GM18502 (cell line): ENCODE measurements at regions not wholly inside any gene's neighbourhood (a gene's known extent, or its start where the extent isn't known, plus 50 kb on each side); places are given as distances from the start of the nearest gene placed in this dataset.
"Not testable (repeated sequence)": the region's sequence is repeated elsewhere in the genome, so short reads cannot be mapped to it uniquely, and the experiment has no call there.

Source experiments
- ATAC-seq: cut with Tn5 transposase; IDR thresholded peaks from one replicate; pipeline ENCODE4 v1.9.1; 2021; ENCODE audit warnings: mild to moderate bottlenecking; ENCODE audit not compliant: unreplicated experiment, poor library complexity

DNA sequence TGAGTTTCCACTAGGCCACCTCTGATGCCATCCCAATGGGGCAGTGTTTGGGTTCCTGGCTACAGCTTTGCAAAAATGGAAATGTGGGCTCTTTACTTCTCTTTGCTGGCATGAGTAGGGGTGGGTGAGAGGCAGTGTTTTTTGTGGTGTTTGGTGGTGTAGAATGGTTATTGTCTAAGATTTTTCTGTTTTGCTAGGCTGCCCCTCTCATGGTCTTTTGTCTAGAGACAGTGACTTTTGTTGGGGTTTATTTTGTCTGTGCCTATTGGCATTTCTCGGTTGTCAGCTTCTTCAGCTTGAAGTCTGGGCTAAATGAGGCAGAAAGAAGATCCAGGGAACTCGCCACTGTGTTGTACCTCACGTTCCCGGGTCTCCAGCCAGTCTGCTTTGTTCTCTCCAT lies 112.1 kb downstream of the CENPF start:
- ATAC-seq, result no peak

GRCh38 chr1:214717351-214717750 lies 114.4 kb downstream of the CENPF start:
- no peak for ATAC-seq

DNA sequence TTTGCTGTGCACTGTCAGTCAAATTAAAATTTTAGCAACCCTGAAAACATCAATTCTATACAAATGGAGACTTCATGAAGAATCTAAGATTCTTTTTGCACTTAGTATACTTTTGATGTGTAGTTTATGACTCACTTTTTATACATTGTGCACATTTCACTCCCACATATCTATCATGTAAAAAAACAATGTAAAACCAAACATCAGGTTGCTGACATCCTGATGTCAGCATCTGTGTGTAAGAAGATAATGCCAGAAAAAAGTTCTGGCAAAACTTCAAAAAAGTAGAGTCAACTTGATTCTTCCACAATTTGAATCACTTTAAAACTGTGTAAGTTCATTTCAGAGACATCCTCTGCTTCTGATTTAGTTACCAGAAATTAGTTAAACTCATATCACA lies 115.7 kb downstream of the CENPF start:
- no peak for ATAC-seq

DNA sequence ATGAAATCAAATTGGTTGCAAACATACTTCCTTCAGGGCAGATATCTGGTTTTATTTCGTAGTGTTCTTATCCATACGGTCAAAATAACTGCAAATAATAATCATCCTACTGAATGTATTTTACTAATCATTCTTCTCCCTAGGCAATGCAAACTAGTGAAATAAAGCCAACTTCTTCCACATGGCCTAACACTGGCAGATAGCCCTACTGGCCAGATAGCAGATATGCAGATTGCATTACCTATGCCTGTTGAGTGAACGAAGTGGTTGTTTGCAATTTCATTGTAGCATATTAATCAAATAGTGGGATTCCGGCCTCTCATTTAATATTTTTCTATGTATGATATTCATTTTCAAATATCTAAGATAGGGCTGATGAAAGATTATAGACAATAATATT lies 116.2 kb downstream of the CENPF start:
- no peak for ATAC-seq

DNA sequence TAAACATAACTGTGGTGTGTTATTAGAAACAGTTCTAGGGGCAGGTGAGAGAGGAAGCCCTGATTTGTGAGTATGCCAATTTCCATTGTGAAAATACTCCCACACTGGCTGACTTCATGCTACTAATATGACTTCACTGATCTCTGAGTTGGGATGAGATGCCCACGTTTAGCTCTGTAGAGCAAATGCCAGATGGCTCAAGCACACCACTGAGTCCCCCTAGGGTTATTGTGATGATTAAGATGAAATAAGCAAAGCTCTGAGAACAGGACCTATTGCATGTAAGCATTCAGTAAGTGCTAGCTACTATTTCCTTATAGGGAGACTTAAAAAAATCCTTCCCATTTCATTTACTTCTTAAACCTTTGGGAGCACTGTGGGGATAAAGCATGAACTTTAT lies 117.6 kb downstream of the CENPF start:
- no peak for ATAC-seq

GRCh38 chr1:214727274-214727673 lies 124.3 kb downstream of the CENPF start:
- ATAC-seq, result no peak

GRCh38 chr1:214739621-214740238 lies 136.7 kb downstream of the CENPF start:
- ATAC-seq, result no peak

- no peak for ATAC-seq
Observed at GRCh38 chr1:214740471-214740870, 137.5 kb downstream of the CENPF start.

DNA sequence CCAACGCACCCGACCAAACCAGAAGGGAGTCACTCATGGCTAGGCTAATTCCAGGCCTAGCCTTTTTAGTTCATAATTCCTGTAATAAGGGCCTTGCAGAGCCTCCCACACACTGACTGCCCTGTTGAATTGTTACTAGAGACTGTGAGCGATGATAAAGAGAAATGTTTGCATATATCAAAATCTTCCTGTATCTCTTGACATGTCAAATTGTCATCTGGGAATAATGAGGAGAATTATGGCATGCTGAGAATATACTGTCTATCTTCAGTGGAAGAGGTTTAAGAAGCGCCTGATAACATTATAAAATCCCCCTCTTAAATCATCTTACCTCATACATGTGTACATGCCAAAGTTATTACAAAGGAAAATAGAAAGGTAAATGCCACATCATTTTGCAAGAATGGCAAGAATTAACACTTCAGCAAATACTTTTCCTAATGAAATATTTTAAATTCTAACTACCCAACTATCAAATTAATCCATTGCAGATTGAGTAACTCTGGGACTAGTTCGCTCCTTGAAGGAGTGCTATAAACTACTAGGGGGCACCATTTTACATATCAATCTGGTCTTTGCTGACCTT lies 144.1 kb downstream of the CENPF start:
- ATAC-seq, result no peak

DNA sequence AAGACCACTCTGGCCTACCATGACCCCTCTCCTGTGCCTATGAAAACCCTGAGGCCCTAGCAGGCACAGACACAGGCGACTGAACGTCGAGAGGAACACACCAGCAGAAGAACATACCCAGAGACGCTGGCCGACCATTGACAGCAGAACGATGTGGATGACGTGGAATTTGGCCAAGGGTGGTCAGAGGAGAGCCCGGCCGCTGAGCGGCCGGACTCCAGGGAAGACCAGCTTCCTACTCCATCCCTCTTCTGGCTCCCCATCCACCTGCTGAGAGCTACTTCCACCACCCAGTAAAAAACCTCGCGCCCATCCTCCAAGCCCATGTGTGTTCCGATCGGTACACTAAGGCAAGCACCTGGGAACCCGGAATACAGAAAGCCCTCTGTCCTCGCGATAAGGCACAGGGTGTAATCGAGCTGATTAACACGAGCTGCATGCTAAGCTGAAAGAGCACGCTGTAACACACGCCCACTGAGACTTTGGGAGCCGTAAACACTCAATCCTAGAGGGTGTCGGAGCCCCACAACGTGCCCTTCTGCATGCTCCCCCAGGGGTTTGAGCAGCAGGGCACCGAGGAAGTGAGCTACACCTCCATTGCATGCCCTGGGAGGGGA lies 150.3 kb downstream of the CENPF start:
- no peak for ATAC-seq

- ATAC-seq, result no peak
Observed at GRCh38 chr1:214761030-214761429, 158.0 kb downstream of the CENPF start.

DNA sequence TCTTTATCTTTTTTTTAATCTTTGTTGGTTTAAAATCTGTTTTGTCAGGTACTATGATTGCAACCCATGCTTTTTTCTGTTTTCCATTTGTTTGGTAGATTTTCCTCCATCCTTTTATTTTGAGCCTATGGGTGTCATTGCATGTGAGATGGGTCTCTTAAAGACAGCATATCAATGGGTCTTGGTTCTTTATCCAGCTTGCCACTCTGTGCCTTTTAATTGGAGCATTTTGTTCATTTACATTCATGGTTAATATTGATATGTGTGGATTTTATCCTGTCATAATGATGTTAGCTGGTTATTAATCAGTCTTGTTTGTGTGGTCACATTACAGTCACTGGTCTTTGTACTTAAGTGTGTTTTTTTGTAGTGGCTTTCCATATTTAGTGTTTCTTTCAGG lies 159.9 kb downstream of the CENPF start:
- ATAC-seq, result no peak

- no peak for ATAC-seq
Observed at GRCh38 chr1:214764502-214764901, 161.5 kb downstream of the CENPF start.

DNA sequence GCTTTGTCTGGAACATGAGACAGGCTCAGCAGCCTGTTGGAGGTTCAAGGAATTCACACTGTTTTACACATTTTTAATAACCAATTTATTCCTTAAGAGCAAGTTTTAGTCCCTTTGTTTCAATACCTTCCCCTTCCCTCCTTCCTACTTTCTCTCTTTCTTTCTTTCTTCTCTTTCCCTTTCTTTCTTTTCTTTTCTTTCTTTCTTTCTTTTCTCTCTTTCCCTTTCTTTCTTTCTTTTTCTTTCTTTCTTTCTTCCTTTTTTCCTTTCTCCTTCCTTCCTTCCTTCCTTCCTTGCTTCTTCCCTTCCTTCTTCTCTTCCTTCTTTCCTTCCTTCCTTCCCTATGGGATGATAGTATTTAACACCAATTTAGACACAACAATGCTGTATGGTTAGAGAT lies 164.2 kb downstream of the CENPF start:
- no peak for ATAC-seq

GRCh38 chr1:214769666-214770065 lies 166.7 kb downstream of the CENPF start:
- ATAC-seq, result not testable (repeated sequence)

- no peak for ATAC-seq
Observed at GRCh38 chr1:214777364-214777763, 174.4 kb downstream of the CENPF start.

DNA sequence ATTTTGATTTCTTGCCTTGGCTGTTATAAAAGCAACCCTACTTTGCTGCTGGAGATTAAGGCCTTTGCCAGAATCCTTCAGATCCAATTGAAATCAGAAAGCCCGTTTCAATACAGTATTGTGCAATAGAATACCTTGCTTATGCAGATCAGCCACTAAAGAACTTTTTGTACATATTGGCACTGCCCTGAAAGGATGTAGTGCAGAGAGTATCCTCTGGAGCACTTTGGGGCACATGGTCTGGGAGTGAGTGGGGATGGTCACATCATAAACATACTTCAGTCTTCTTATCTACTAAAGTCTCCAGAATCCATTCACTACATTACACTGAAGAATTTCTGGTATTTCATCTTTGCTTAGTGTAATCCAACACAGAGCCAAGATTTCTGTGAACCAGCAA lies 189.0 kb downstream of the CENPF start:
- no peak for ATAC-seq

DNA sequence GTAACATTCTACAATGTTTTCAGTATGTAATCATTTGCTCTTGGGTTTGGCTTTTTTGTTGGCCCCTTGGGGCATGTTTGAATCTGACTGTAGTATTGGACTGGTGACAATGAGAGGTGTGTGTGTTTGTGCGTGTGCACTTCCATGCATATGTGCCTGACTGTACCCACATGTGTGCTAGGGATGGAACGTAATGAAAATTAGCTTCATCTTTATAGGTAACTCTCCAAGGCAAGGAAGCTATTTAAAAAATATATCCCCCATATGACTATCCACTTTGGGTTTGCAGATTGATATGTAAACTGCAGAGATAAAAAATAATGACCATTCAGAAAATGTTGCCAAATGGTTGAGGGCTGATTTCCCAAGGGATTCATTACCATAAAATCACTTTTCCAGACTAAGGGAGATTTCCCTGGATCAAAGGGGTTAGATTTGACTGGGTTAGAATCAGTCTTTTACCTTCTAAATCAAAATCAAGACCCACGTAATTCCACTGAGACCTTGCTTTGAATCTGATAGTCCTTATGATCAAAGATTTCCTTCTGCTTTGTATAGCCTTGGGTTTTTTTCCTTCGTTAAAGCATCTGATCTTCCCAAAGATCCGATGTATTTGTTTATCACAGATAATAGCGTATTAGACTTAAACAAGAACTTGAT lies 189.7 kb downstream of the CENPF start:
- ATAC-seq, result no peak

- ATAC-seq, result no peak
Observed at GRCh38 chr1:214793708-214794107, 190.7 kb downstream of the CENPF start.

DNA sequence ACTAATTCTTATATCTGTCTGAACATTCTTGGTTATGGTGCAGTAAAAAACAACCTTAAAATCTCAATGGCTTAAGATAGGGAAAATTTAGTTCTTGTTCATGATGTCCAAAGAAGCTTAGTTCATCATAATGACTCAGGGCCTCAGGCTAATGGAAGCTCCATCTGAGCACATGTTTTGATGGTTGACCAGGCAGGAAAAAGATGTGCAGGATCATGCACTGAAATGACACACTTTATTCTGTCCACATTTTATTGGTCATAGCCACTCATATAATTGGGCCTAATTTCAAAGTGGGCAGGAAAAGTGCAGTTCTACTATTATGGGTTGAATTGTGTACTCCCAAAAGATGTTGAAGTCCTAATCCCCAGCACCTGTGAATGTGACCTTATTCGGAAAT lies 198.2 kb downstream of the CENPF start:
- no peak for ATAC-seq

DNA sequence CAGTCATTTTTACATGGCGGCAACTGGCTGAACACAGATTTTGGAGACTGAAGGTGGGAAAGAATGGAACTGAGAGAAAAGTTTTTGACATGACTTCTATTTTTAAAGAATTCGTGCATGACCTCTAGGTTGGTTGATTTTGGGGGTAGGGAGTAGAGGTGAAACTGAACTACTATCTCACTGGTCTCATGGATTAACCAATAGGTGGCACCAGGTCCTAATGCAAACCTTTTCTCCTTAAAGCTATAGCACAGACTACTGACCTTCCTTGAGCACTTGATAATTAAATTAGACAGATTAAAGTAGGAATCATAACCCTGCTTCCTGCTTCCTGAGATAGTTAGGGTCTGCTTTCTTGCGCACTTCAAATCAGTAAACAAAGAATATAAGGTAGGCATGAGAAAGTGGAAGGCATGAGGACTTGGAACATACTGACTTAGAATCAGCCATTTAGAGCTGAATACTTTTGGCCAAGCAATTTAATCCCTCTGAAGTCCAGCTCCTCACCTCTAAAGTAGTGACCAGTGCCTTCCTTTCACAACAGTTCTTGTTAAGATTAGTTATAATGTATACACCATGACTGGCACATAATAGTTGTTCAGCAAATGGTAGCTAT lies 206.0 kb downstream of the CENPF start:
- no peak for ATAC-seq
